Germinal center (tissue), 1 donor: ENCODE measurements at regions not wholly inside any gene's neighbourhood (a gene's known extent, or its start where the extent isn't known, plus 50 kb on each side); places are given as distances from the start of the nearest gene placed in this dataset.
"Not testable (repeated sequence)": the region's sequence is repeated elsewhere in the genome, so short reads cannot be mapped to it uniquely, and the experiment has no call there.

Experiments
- DNase-seq: peaks from one replicate; pipeline ENCODE4 v3.0.0; 2012; ENCODE audit warnings: mixed read lengths, low spot score

GRCh38 chr1:88300752-88301263 lies 383.3 kb upstream of the PKN2 start:
- DNase-seq, result no peak

- DNase-seq, result no peak
Observed at GRCh38 chr1:88302843-88303486, 381.1 kb upstream of the PKN2 start.

- DNase-seq, result no peak
Observed at GRCh38 chr1:88311265-88311664, 372.8 kb upstream of the PKN2 start.

- no peak for DNase-seq
Observed at GRCh38 chr1:88311907-88312306, 372.2 kb upstream of the PKN2 start.

- no peak for DNase-seq
Observed at GRCh38 chr1:88317396-88317795, 366.7 kb upstream of the PKN2 start.

GRCh38 chr1:88318740-88319139 lies 365.3 kb upstream of the PKN2 start:
- DNase-seq, result no peak

- no peak for DNase-seq
Observed at GRCh38 chr1:88320291-88320690, 363.8 kb upstream of the PKN2 start.

GRCh38 chr1:88321706-88322105 lies 362.4 kb upstream of the PKN2 start:
- DNase-seq, result no peak

- DNase-seq, result no peak
Observed at GRCh38 chr1:88324899-88325298, 359.2 kb upstream of the PKN2 start.

- no peak for DNase-seq
Observed at GRCh38 chr1:88327391-88328267, 356.4 kb upstream of the PKN2 start.

GRCh38 chr1:88330201-88330600 lies 353.9 kb upstream of the PKN2 start:
- DNase-seq, result no peak

- no peak for DNase-seq
Observed at GRCh38 chr1:88333086-88333695, 350.9 kb upstream of the PKN2 start.

- DNase-seq, result no peak
Observed at GRCh38 chr1:88341447-88341846, 342.6 kb upstream of the PKN2 start.

GRCh38 chr1:88342081-88342480 lies 342.0 kb upstream of the PKN2 start:
- not testable (repeated sequence) for DNase-seq

- DNase-seq, result no peak
Observed at GRCh38 chr1:88350648-88351047, 333.4 kb upstream of the PKN2 start.

GRCh38 chr1:88351960-88352359 lies 332.1 kb upstream of the PKN2 start:
- DNase-seq, result no peak

GRCh38 chr1:88354256-88354655 lies 329.8 kb upstream of the PKN2 start:
- DNase-seq, result no peak

GRCh38 chr1:88357729-88358128 lies 326.3 kb upstream of the PKN2 start:
- no peak for DNase-seq

- DNase-seq, result no peak
Observed at GRCh38 chr1:88371436-88372023, 312.5 kb upstream of the PKN2 start.

GRCh38 chr1:88375977-88376376 lies 308.1 kb upstream of the PKN2 start:
- DNase-seq, result no peak

- no peak for DNase-seq
Observed at GRCh38 chr1:88376421-88376820, 307.7 kb upstream of the PKN2 start.

GRCh38 chr1:88378560-88378959 lies 305.5 kb upstream of the PKN2 start:
- DNase-seq, result no peak

GRCh38 chr1:88394958-88395357 lies 289.1 kb upstream of the PKN2 start:
- no peak for DNase-seq
